ENCODE measurements at regions not wholly inside any gene's neighbourhood (a gene's known extent, or its start where the extent isn't known, plus 50 kb on each side); places are given as distances from the start of the nearest gene placed in this dataset.

DNA sequence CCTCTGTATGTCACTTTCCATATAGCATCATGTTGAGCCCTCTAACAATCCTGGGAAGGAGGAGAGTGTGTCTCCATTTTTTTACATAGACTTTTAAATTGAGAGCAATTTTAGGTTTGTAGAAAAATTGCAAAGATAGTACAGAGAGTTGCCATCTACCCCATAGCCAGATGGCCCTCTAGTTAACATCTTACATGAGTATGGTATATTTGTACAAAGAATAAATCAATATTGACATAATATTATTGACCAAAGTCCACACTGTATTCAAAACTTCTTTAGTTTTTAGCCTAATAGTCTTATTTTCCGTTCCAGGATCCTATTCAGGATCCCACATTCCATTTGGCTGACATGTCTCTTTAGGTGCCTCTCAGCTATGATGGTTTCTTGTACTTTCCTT is 274.6 kb upstream of the PLPP4 start:
- intact Hi-C loops (cut with micrococcal nuclease; ENCODE audit: unreplicated experiment) (no loop called here), in situ Hi-C loops (cut with HindIII; ENCODE audit: low pct_unique_long_range_greater_than_20kb, low sequenced_read_pairs) (no loop called here)
- DNase-seq (ENCODE audit: low read depth, low spot score) (no peak), ATAC-seq (no peak)
- BruUV-seq (replicated peaks), result no TSS peak
- Histone ChIP-seq H3K9me3 (ENCODE audit: control insufficient read depth, insufficient read depth, low read depth, low read length) (no peaks in the 10 kb centered on the region), H3K4me3 (ENCODE audit: low read depth in 2 of 2, low read length in 2 of 2) (no peak overlapping the region), H3K27me3 (ENCODE audit: control insufficient read depth, insufficient read depth, low read length) (no peaks in the 10 kb centered on the region), H3K27ac (ENCODE audit: low read length) (no peak overlapping the region), H3K4me1 (ENCODE audit: control insufficient read depth, insufficient read depth, low read length) (no peaks in the 10 kb centered on the region), H3K36me3 (ENCODE audit: control insufficient read depth, insufficient read depth, low read length) (no peaks in the 10 kb centered on the region)
- ChIA-PET CTCF (no interaction called here), POLR2A (no interaction called here)
- TF ChIP-seq, protein P1, sequence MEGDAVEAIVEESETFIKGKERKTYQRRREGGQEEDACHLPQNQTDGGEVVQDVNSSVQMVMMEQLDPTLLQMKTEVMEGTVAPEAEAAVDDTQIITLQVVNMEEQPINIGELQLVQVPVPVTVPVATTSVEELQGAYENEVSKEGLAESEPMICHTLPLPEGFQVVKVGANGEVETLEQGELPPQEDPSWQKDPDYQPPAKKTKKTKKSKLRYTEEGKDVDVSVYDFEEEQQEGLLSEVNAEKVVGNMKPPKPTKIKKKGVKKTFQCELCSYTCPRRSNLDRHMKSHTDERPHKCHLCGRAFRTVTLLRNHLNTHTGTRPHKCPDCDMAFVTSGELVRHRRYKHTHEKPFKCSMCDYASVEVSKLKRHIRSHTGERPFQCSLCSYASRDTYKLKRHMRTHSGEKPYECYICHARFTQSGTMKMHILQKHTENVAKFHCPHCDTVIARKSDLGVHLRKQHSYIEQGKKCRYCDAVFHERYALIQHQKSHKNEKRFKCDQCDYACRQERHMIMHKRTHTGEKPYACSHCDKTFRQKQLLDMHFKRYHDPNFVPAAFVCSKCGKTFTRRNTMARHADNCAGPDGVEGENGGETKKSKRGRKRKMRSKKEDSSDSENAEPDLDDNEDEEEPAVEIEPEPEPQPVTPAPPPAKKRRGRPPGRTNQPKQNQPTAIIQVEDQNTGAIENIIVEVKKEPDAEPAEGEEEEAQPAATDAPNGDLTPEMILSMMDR (IDR thresholded peaks at IDR 0.05), result no peak
- TF ChIP-seq SIN3A (IDR thresholded peaks at IDR 0.05; ENCODE audit: borderline replicate concordance, insufficient read depth, low read depth, low read length) (no peak), POLR2AphosphoS5 (IDR thresholded peaks at IDR 0.05; ENCODE audit: low read depth, low read length) (no peak), TCF7L2 (IDR thresholded peaks at IDR 0.05; ENCODE audit: low read depth, low read length) (no peak)
- TF ChIP-seq, protein P2, sequence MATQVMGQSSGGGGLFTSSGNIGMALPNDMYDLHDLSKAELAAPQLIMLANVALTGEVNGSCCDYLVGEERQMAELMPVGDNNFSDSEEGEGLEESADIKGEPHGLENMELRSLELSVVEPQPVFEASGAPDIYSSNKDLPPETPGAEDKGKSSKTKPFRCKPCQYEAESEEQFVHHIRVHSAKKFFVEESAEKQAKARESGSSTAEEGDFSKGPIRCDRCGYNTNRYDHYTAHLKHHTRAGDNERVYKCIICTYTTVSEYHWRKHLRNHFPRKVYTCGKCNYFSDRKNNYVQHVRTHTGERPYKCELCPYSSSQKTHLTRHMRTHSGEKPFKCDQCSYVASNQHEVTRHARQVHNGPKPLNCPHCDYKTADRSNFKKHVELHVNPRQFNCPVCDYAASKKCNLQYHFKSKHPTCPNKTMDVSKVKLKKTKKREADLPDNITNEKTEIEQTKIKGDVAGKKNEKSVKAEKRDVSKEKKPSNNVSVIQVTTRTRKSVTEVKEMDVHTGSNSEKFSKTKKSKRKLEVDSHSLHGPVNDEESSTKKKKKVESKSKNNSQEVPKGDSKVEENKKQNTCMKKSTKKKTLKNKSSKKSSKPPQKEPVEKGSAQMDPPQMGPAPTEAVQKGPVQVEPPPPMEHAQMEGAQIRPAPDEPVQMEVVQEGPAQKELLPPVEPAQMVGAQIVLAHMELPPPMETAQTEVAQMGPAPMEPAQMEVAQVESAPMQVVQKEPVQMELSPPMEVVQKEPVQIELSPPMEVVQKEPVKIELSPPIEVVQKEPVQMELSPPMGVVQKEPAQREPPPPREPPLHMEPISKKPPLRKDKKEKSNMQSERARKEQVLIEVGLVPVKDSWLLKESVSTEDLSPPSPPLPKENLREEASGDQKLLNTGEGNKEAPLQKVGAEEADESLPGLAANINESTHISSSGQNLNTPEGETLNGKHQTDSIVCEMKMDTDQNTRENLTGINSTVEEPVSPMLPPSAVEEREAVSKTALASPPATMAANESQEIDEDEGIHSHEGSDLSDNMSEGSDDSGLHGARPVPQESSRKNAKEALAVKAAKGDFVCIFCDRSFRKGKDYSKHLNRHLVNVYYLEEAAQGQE (IDR thresholded peaks at IDR 0.05; ENCODE audit: insufficient read depth in 1 of 2, low read depth in 2 of 2, low read length in 1 of 2), result no peak

DNA sequence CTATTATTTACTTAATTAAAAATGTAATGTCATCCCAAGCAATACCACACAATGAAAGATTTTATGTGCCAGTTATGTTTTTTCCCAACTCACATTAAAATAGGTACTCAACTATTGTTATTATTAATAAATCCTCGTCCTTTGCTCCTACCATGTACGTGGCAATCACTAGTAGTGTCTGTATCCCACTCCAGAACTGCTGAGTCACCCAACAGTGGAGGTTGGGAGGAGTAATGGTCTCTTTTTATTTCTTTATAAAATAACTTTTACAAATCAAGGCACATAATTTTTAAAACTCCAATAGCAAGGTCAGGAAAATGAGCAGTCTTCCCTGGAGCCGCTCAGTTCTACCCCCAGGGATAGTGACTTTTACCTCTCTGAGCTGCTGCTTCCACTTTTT is 273.5 kb upstream of the PLPP4 start:
- DNase-seq (ENCODE audit: low read depth, low spot score), result no peak
- no peak for TF ChIP-seq POLR2AphosphoS5 (IDR thresholded peaks at IDR 0.05; ENCODE audit: low read depth, low read length)
- TF ChIP-seq, protein P1 (IDR thresholded peaks at IDR 0.05), result no peak
- TF ChIP-seq SIN3A (IDR thresholded peaks at IDR 0.05; ENCODE audit: borderline replicate concordance, insufficient read depth, low read depth, low read length), result no peak
- TF ChIP-seq, protein P2 (IDR thresholded peaks at IDR 0.05; ENCODE audit: insufficient read depth in 1 of 2, low read depth in 2 of 2, low read length in 1 of 2), result no peak
- TF ChIP-seq TCF7L2 (IDR thresholded peaks at IDR 0.05; ENCODE audit: low read depth, low read length), result no peak
- no peaks in the 10 kb centered on the region for H3K27me3 ChIP-seq (ENCODE audit: control insufficient read depth, insufficient read depth, low read length)
- in situ Hi-C loops (cut with HindIII; ENCODE audit: low pct_unique_long_range_greater_than_20kb, low sequenced_read_pairs) (no loop called here), intact Hi-C loops (cut with micrococcal nuclease; ENCODE audit: unreplicated experiment) (no loop called here)
- ChIA-PET CTCF (no interaction called here), POLR2A (interaction anchor here (0.6 kb wide), 1 partner anchor 39 kb away, joined by 3 read pairs; no protein-coding TSS in a partner anchor)
- no peaks in the 10 kb centered on the region for H3K9me3 ChIP-seq (ENCODE audit: control insufficient read depth, insufficient read depth, low read depth, low read length)
- H3K4me1 ChIP-seq (ENCODE audit: control insufficient read depth, insufficient read depth, low read length), result no peaks in the 10 kb centered on the region
- H3K4me3 ChIP-seq (ENCODE audit: low read depth in 2 of 2, low read length in 2 of 2), result no peak overlapping the region
- no peak for ATAC-seq
- no peak overlapping the region for H3K27ac ChIP-seq (ENCODE audit: low read length)
- no peaks in the 10 kb centered on the region for H3K36me3 ChIP-seq (ENCODE audit: control insufficient read depth, insufficient read depth, low read length)
- no TSS peak for BruUV-seq (replicated peaks)
